ENCODE measurements at regions not wholly inside any gene's neighbourhood (a gene's known extent, or its start where the extent isn't known, plus 50 kb on each side); places are given as distances from the start of the nearest gene placed in this dataset.

- H2BK20ac ChIP-seq (ENCODE audit: low read depth, low read length, poor library complexity, severe bottlenecking): no peak overlapping the region
- no peak overlapping the region for H4K5ac ChIP-seq (ENCODE audit: insufficient read length, low read depth, low read length)
- H3K23ac ChIP-seq (ENCODE audit: insufficient read length, low read depth, low read length): no peak overlapping the region
- H3K4ac ChIP-seq (ENCODE audit: low read depth, low read length): no peak overlapping the region
- H3K79me2 ChIP-seq (ENCODE audit: insufficient read depth, low read length): no peaks in the 10 kb centered on the region
- TF ChIP-seq CTCF (conservative IDR thresholded peaks at IDR 0.05): no peak
- H2BK15ac ChIP-seq (ENCODE audit: low read depth, low read length): no peak overlapping the region
- H3K9me3 Mint-ChIP-seq: no peaks in the 10 kb centered on the region
- no peak overlapping the region for H2BK120ac ChIP-seq (ENCODE audit: low read depth, low read length, poor library complexity, severe bottlenecking)
- no peak overlapping the region for H2BK5ac ChIP-seq (ENCODE audit: insufficient read length, low read length)
- H2AK5ac ChIP-seq (ENCODE audit: insufficient read length, low read length): no peak overlapping the region
- no peak overlapping the region for H3K27ac ChIP-seq (ENCODE audit: insufficient read length, low read depth, low read length)
- H4K8ac ChIP-seq (replicated peaks; ENCODE audit: insufficient read length, low read depth, low read length): no peak overlapping the region
- H3K4me1 Mint-ChIP-seq: no peaks in the 10 kb centered on the region
- no peak overlapping the region for H3T11ph ChIP-seq (ENCODE audit: low read length)
- H3K4me1 ChIP-seq (ENCODE audit: insufficient read depth, low read length): no peaks in the 10 kb centered on the region
- H3K4me2 ChIP-seq (ENCODE audit: insufficient read depth, insufficient read length, low read length): no peak overlapping the region
- no peak overlapping the region for H3K9ac ChIP-seq (ENCODE audit: extremely low read depth, insufficient read length, low read length)
- DNase-seq: no peak
- H3K56ac ChIP-seq (ENCODE audit: insufficient read length, low read depth, low read length): no peak overlapping the region
- H3K14ac ChIP-seq (ENCODE audit: insufficient read depth, low read length): no peak overlapping the region
- no peak overlapping the region for H3K27ac Mint-ChIP-seq
- no peak overlapping the region for H3K4me3 Mint-ChIP-seq
- no peaks in the 10 kb centered on the region for H3K79me1 ChIP-seq (ENCODE audit: insufficient read depth, low read depth, low read length, poor library complexity, severe bottlenecking)
- H4K91ac ChIP-seq (ENCODE audit: insufficient read length, low read depth, low read length): no peak overlapping the region
- H3K9me3 ChIP-seq (ENCODE audit: control insufficient read depth, low read depth, low read length): no peaks in the 10 kb centered on the region
- H2AFZ ChIP-seq (ENCODE audit: low read length): no peak overlapping the region
- no peaks in the 10 kb centered on the region for H3K27me3 Mint-ChIP-seq (ENCODE audit: low read depth)
- H3K36me3 Mint-ChIP-seq (ENCODE audit: insufficient read depth in 1 of 3, low read depth in 3 of 3): 0 out of 7 replicates have a peak, but pooled peaks cover 0 to 1% (median 0%) of the 10 kb centered on the region in 3 experiments
- no peak overlapping the region for H3K18ac ChIP-seq (ENCODE audit: insufficient read length, low read depth, low read length)
- no peaks in the 10 kb centered on the region for H3K27me3 ChIP-seq (ENCODE audit: insufficient read depth, low read length)
- H3K23me2 ChIP-seq (ENCODE audit: insufficient read length, low read depth, low read length, poor library complexity, severe bottlenecking): no peaks in the 10 kb centered on the region
- no peaks in the 10 kb centered on the region for H4K20me1 ChIP-seq (ENCODE audit: control insufficient read depth, insufficient read depth, insufficient read length)
- H2BK12ac ChIP-seq (ENCODE audit: insufficient read length, low read depth, low read length): no peak overlapping the region
- WGBS (ENCODE audit: extremely low coverage, insufficient read length, low lambda C conversion rate): no CpG with 5 or more reads among the region's 1 CpG
These were observed 753.6 kb downstream of the JRKL start for GRCh38 chr11:97143463-97143862.
